22Rv1 (cell line): ENCODE measurements at regions not wholly inside any gene's neighbourhood (a gene's known extent, or its start where the extent isn't known, plus 50 kb on each side); places are given as distances from the start of the nearest gene placed in this dataset.

ENCODE experiments used
- CTCF ChIP-seq: fragments of 450-650 bp; IDR thresholded peaks from 2 replicates; pipeline ENCODE4 v1.5.1; 2017; ENCODE audit warnings: mild to moderate bottlenecking
- ZFX ChIP-seq: fragments of 450-650 bp; IDR thresholded peaks from 2 replicates; pipeline ENCODE4 v1.6.1; 2017; ENCODE audit warnings: antibody characterized with exemption, borderline replicate concordance

GRCh38 chrX:39016556-39016955 lies 215.3 kb downstream of the MID1IP1 start:
- no peak for TF ChIP-seq CTCF
- no peak for TF ChIP-seq ZFX
